Astrocyte of the spinal cord (primary cell): ENCODE measurements at regions not wholly inside any gene's neighbourhood (a gene's known extent, or its start where the extent isn't known, plus 50 kb on each side); places are given as distances from the start of the nearest gene placed in this dataset.

ENCODE experiments used
- DNase-seq: peaks from one replicate; pipeline ENCODE4 v3.0.0; 2011; ENCODE audit warnings: low read depth, low spot score
- H3K4me3 ChIP-seq: 2 replicates; pipeline ENCODE4 v1.5.1; 2011; ENCODE audit warnings: low read depth, mild to moderate bottlenecking, low read length, moderate library complexity
- CTCF ChIP-seq: IDR thresholded peaks from 2 replicates; pipeline ENCODE4 v1.5.1; 2012; ENCODE audit warnings: low read depth, mild to moderate bottlenecking, low read length, inconsistent platforms
- in situ Hi-C: cut with HindIII; loops from 2 replicates; pipeline ENCODE4 v1.10.0; 2017; ENCODE audit warnings: low sequenced_read_pairs

GRCh38 chr4:18214411-18215055 lies 193.0 kb upstream of the LCORL start:
- DNase-seq = no peak
- TF ChIP-seq CTCF = no peak
- in situ Hi-C loops = no loop called here
- no peak overlapping the region for H3K4me3 ChIP-seq

GRCh38 chr4:18213576-18214198 lies 192.1 kb upstream of the LCORL start:
- DNase-seq = no peak
- no peak for TF ChIP-seq CTCF
- in situ Hi-C loops = no loop called here
- no peak overlapping the region for H3K4me3 ChIP-seq

GRCh38 chr4:18209448-18209847 lies 187.9 kb upstream of the LCORL start:
- DNase-seq = no peak
- no peak for TF ChIP-seq CTCF
- in situ Hi-C loops = no loop called here
- H3K4me3 ChIP-seq = no peak overlapping the region

GRCh38 chr4:18203966-18204365 lies 182.4 kb upstream of the LCORL start:
- no peak overlapping the region for H3K4me3 ChIP-seq
- TF ChIP-seq CTCF = no peak
- DNase-seq = no peak
- in situ Hi-C loops = no loop called here

GRCh38 chr4:18202486-18202885 lies 180.9 kb upstream of the LCORL start:
- H3K4me3 ChIP-seq = no peak overlapping the region
- no peak for TF ChIP-seq CTCF
- no peak for DNase-seq
- in situ Hi-C loops = no loop called here

- TF ChIP-seq CTCF = no peak
- H3K4me3 ChIP-seq = no peak overlapping the region
- in situ Hi-C loops = no loop called here
- no peak for DNase-seq
Measured at GRCh38 chr4:18201885-18202284, 180.3 kb upstream of the LCORL start.
